ENCODE measurements at regions not wholly inside any gene's neighbourhood (a gene's known extent, or its start where the extent isn't known, plus 50 kb on each side); places are given as distances from the start of the nearest gene placed in this dataset.

GRCh38 chr1:88104236-88104635 is 579.8 kb upstream of the PKN2 start:
- Histone ChIP-seq H3K4me1 (ENCODE audit: insufficient read depth, low read length) (no peaks in the 10 kb centered on the region), H3K9me3 (ENCODE audit: low read length) (no peaks in the 10 kb centered on the region), H3K9me2 (replicated peaks; ENCODE audit: low read length) (no peaks in the 10 kb centered on the region), H4K20me1 (ENCODE audit: low read length) (no peaks in the 10 kb centered on the region), H3K4me2 (ENCODE audit: low read length) (no peak overlapping the region), H3K9ac (ENCODE audit: low read length) (no peak overlapping the region), H3K4me3 (ENCODE audit: low read length) (no peak overlapping the region), H2AFZ (ENCODE audit: low read length) (no peak overlapping the region), H3K79me2 (ENCODE audit: low read length) (no peaks in the 10 kb centered on the region), H3K27me3 (ENCODE audit: low read length) (no peaks in the 10 kb centered on the region), H3F3A (ENCODE audit: low read length, unreplicated experiment) (no peaks in the 10 kb centered on the region), H3K36me3 (ENCODE audit: low read depth, low read length) (no peaks in the 10 kb centered on the region), H3K27ac (ENCODE audit: low read length) (no peak overlapping the region)
- intact Hi-C loops (cut with micrococcal nuclease) = no loop called here
- no peak for TF ChIP-seq EZH2phosphoT487 (IDR thresholded peaks at IDR 0.05; ENCODE audit: borderline replicate concordance, low read length)
- no peak for TF ChIP-seq CTCF (conservative IDR thresholded peaks at IDR 0.05; ENCODE audit: low read depth, low read length)
- TF ChIP-seq EZH2 (IDR thresholded peaks at IDR 0.05; ENCODE audit: low read length, unreplicated experiment) = no peak
- POLR2A ChIA-PET (ENCODE audit: unreplicated experiment) = no interaction called here
- DNase-seq (no peak), ATAC-seq (no peak)
- no TSS peak for BruUV-seq (replicated peaks)
- CTCF ChIA-PET = no interaction called here

DNA sequence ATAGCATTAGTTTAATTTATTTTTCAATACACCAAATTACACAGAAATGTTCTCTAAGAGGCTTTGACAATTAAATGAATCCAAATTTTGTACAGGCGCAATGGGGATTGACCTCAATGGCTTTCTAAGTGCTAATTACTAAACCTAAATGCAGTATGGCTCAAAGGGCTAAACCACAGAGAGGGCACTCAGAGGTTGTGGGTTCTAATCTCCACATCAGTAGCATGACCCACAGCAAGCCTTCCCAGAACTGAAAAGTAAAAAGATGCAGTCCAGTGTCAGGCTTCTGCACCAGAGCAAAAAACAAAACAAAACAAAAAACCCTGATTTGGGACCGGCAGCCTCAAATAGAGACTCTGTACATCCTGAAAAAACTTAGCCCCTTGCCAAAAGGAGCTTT is 579.2 kb upstream of the PKN2 start:
- CTCF ChIA-PET = no interaction called here
- Histone ChIP-seq H3K79me2 (ENCODE audit: low read length) (no peaks in the 10 kb centered on the region), H3F3A (ENCODE audit: low read length, unreplicated experiment) (no peaks in the 10 kb centered on the region), H3K36me3 (ENCODE audit: low read depth, low read length) (no peaks in the 10 kb centered on the region), H3K27me3 (ENCODE audit: low read length) (no peaks in the 10 kb centered on the region), H3K4me1 (ENCODE audit: insufficient read depth, low read length) (no peaks in the 10 kb centered on the region), H3K27ac (ENCODE audit: low read length) (no peak overlapping the region), H3K4me2 (ENCODE audit: low read length) (no peak overlapping the region), H3K9me2 (replicated peaks; ENCODE audit: low read length) (no peaks in the 10 kb centered on the region), H2AFZ (ENCODE audit: low read length) (no peak overlapping the region), H3K9ac (ENCODE audit: low read length) (no peak overlapping the region), H4K20me1 (ENCODE audit: low read length) (no peaks in the 10 kb centered on the region), H3K9me3 (ENCODE audit: low read length) (no peaks in the 10 kb centered on the region), H3K4me3 (ENCODE audit: low read length) (no peak overlapping the region)
- ATAC-seq = no peak
- POLR2A ChIA-PET (ENCODE audit: unreplicated experiment) = no interaction called here
- BruUV-seq (replicated peaks) = no TSS peak
- TF ChIP-seq EZH2 (IDR thresholded peaks at IDR 0.05; ENCODE audit: low read length, unreplicated experiment) = no peak
- DNase-seq = no peak
- intact Hi-C loops (cut with micrococcal nuclease) = no loop called here

- no peak overlapping the region for H3K9ac ChIP-seq (ENCODE audit: low read length)
- POLR2A ChIA-PET (ENCODE audit: unreplicated experiment) = no interaction called here
- H3K79me2 ChIP-seq (ENCODE audit: low read length) = no peaks in the 10 kb centered on the region
- intact Hi-C loops (cut with micrococcal nuclease) = no loop called here
- no peaks in the 10 kb centered on the region for H3K9me3 ChIP-seq (ENCODE audit: low read length)
- no peak overlapping the region for H2AFZ ChIP-seq (ENCODE audit: low read length)
- DNase-seq (peak; percentile 8), ATAC-seq (no peak)
- no peaks in the 10 kb centered on the region for H3K9me2 ChIP-seq (replicated peaks; ENCODE audit: low read length)
- no peaks in the 10 kb centered on the region for H3F3A ChIP-seq (ENCODE audit: low read length, unreplicated experiment)
- H3K36me3 ChIP-seq (ENCODE audit: low read depth, low read length) = no peaks in the 10 kb centered on the region
- BruUV-seq (replicated peaks) = no TSS peak
- H3K27ac ChIP-seq (ENCODE audit: low read length) = no peak overlapping the region
- H3K4me3 ChIP-seq (ENCODE audit: low read length) = no peak overlapping the region
- H3K27me3 ChIP-seq (ENCODE audit: low read length) = no peaks in the 10 kb centered on the region
- no peak for TF ChIP-seq EZH2 (IDR thresholded peaks at IDR 0.05; ENCODE audit: low read length, unreplicated experiment)
- TF ChIP-seq EZH2phosphoT487 (IDR thresholded peaks at IDR 0.05; ENCODE audit: borderline replicate concordance, low read length) = no peak
- TF ChIP-seq CTCF (conservative IDR thresholded peaks at IDR 0.05; ENCODE audit: low read depth, low read length) = no peak
- CTCF ChIA-PET = no interaction called here
- no peak overlapping the region for H3K4me2 ChIP-seq (ENCODE audit: low read length)
- no peaks in the 10 kb centered on the region for H4K20me1 ChIP-seq (ENCODE audit: low read length)
- no peaks in the 10 kb centered on the region for H3K4me1 ChIP-seq (ENCODE audit: insufficient read depth, low read length)
These were observed 572.3 kb upstream of the PKN2 start for GRCh38 chr1:88111816-88112215.

Data from PC-3 (cell line).